HepG2 (cell line): ENCODE measurements at regions not wholly inside any gene's neighbourhood (a gene's known extent, or its start where the extent isn't known, plus 50 kb on each side); places are given as distances from the start of the nearest gene placed in this dataset.
A peak's percentile ranks its signal among the peaks of the same experiment; 100 is the strongest.

ENCODE experiments used
- ATAC-seq: fragments of 200-7000 bp; cut with Tn5 transposase; 3 replicates; pipeline ENCODE4 v1.9.1; 2020; ENCODE audit warnings: mild to moderate bottlenecking, moderate library complexity
- BruUV-seq: library from RNA; stranded (reverse); fragments of 400-500 nt; replicated peaks from 2 replicates; lab custom pipeline; 2021; lab: Mats Ljungman, UMichigan
- CTCF ChIA-PET: fragments of 300-600 bp; formaldehyde crosslinking; extraction: SDS; loops from one replicate; lab custom pipeline; 2021; ENCODE audit warnings: low total read pairs, inconsistent platforms, low intra/inter-chr PET ratio; lab: Yijun Ruan, JAX
- POLR2A ChIA-PET: fragments of 350-600 bp; sonication (Branson Sonifier 250); formaldehyde crosslinking; loops from one replicate; lab custom pipeline; 2020; ENCODE audit warnings: antibody characterized with exemption, inconsistent platforms; lab: Yijun Ruan, JAX
- DNase-seq: peaks from one replicate; pipeline ENCODE4 v3.0.0-alpha.2; 2015; ENCODE audit warnings: low spot score
- FAIRE-seq: peaks from 3 replicates; lab custom pipeline; 2011; peaks lifted over from hg19 to GRCh38; lab: Jason Lieb, UNC
- H2AFZ ChIP-seq: one replicate; pipeline ENCODE4 v1.6.1; 2011; ENCODE audit warnings: low read length, inconsistent platforms
- H3K27ac ChIP-seq: fragments of 300-600 bp; 3 replicates; pipeline ENCODE4 v1.8.0; 2011; ENCODE audit warnings: mixed run types, mild to moderate bottlenecking, mixed read lengths, low read length, inconsistent platforms; ENCODE audit not compliant: insufficient read depth; ENCODE audit errors: extremely low read length
- H3K27me3 ChIP-seq, 2 experiments: fragments of 200-600 bp in 1 of 2; 2 replicates in 1 of 2; 3 replicates in 1 of 2; pipeline versions ENCODE4 v1.6.0 to v1.8.0; 2011; ENCODE audit warnings: low read length in 2 of 2, mild to moderate bottlenecking in 2 of 2, moderate library complexity in 2 of 2, inconsistent platforms in 1 of 2; ENCODE audit not compliant: insufficient read depth in 2 of 2, control insufficient read depth in 1 of 2
- H3K36me3 ChIP-seq, 2 experiments: fragments of 200-600 bp in 1 of 2; replicated peaks in 1 of 2; 2 replicates in 1 of 2; 3 replicates in 1 of 2; pipeline versions ENCODE4 v1.5.1 to v1.8.0; 2011; ENCODE audit warnings: low read length in 2 of 2, inconsistent platforms in 1 of 2; ENCODE audit not compliant: insufficient read depth in 2 of 2, control insufficient read depth in 1 of 2
- H3K4me1 ChIP-seq: 2 replicates; pipeline ENCODE4 v1.5.1; 2012; ENCODE audit warnings: low read length, inconsistent platforms; ENCODE audit not compliant: insufficient read depth
- H3K4me2 ChIP-seq: 2 replicates; pipeline ENCODE4 v1.6.0; 2011; ENCODE audit warnings: low read depth, low read length, inconsistent platforms
- H3K4me3 ChIP-seq, 3 experiments: fragments of 200-600 bp in 1 of 3; sonication (generic), shearing (Covaris generic) in 1 of 3; replicated peaks in 1 of 3; 2 replicates each; pipeline ENCODE4 v1.5.1; 2011 to 2016; ENCODE audit warnings: low read length in 3 of 3, inconsistent platforms in 2 of 3, low read depth in 2 of 3, mild to moderate bottlenecking in 2 of 3, control low read depth in 1 of 3, mixed read lengths in 1 of 3; ENCODE audit not compliant: insufficient read depth in 1 of 3
- H3K79me2 ChIP-seq: one replicate; pipeline ENCODE4 v1.6.1; 2011; ENCODE audit warnings: low read length, inconsistent platforms; ENCODE audit not compliant: insufficient read depth
- H3K9ac ChIP-seq: 2 replicates; pipeline ENCODE4 v1.6.0; 2011; ENCODE audit warnings: mild to moderate bottlenecking, low read depth, low read length, inconsistent platforms; ENCODE audit not compliant: insufficient read depth
- H3K9me3 ChIP-seq: 2 replicates; pipeline ENCODE4 v1.5.1; 2012; ENCODE audit warnings: mild to moderate bottlenecking, low read length
- H4K20me1 ChIP-seq: 2 replicates; pipeline ENCODE4 v1.6.0; 2011; ENCODE audit warnings: inconsistent platforms, mild to moderate bottlenecking, low read length, moderate library complexity; ENCODE audit not compliant: insufficient read depth
- CCDC6 ChIP-seq: sonication (generic); formaldehyde crosslinking; IDR thresholded peaks from 2 replicates; pipeline ENCODE4 v1.8.1; 2022; ENCODE audit warnings: mild to moderate bottlenecking, missing genetic modification reagents, moderate library complexity
- FOSL2 ChIP-seq: sonication (generic); formaldehyde crosslinking; IDR thresholded peaks from 2 replicates; pipeline ENCODE4 v1.4.0; 2020; ENCODE audit warnings: missing genetic modification reagents
- HDAC6 ChIP-seq: fragments of 200-600 bp; sonication (generic); IDR thresholded peaks from 2 replicates; pipeline ENCODE4 v1.7.0; 2017; ENCODE audit warnings: mild to moderate bottlenecking, antibody characterized with exemption, low read length, low read depth
- MIER2 ChIP-seq: IDR thresholded peaks from 2 replicates; pipeline ENCODE4 v1.6.1; 2016; ENCODE audit warnings: missing biosample characterization, missing genetic modification reagents
- ZFAT ChIP-seq: sonication (generic); formaldehyde crosslinking; conservative IDR thresholded peaks from 2 replicates; pipeline ENCODE4 v1.8.1; 2023; ENCODE audit warnings: missing genetic modification reagents, inconsistent platforms
- ZNF441 ChIP-seq: sonication (generic); formaldehyde crosslinking; IDR thresholded peaks from 2 replicates; pipeline ENCODE4 v1.7.0; 2021; ENCODE audit warnings: missing genetic modification reagents, borderline replicate concordance
- ZNF572 ChIP-seq: sonication (generic); formaldehyde crosslinking; IDR thresholded peaks from 2 replicates; pipeline ENCODE4 v1.5.1; 2020; ENCODE audit warnings: mild to moderate bottlenecking, missing genetic modification reagents
- ZNF768 ChIP-seq: sonication (generic); formaldehyde crosslinking; IDR thresholded peaks from 2 replicates; pipeline ENCODE4 v1.4.0; 2020; ENCODE audit warnings: missing genetic modification reagents
- ZNF773 ChIP-seq: sonication (generic); formaldehyde crosslinking; IDR thresholded peaks from 2 replicates; pipeline ENCODE4 v1.4.0; 2020; ENCODE audit warnings: missing genetic modification reagents, borderline replicate concordance
- ZNF83 ChIP-seq: sonication (generic); formaldehyde crosslinking; IDR thresholded peaks from 2 replicates; pipeline ENCODE4 v1.4.0; 2020; ENCODE audit warnings: missing genetic modification reagents, mild to moderate bottlenecking, borderline replicate concordance
- WGBS: methylation state at CpG from one replicate; pipeline ENCODE4 v1.1.6; 2017; ENCODE audit warnings: low lambda C conversion rate; 5-methylcytosine and 5-hydroxymethylcytosine counted together
- in situ Hi-C: cut with HindIII; loops from 2 replicates; pipeline ENCODE4 v1.10.0; 2017; ENCODE audit warnings: low pct_unique_long_range_greater_than_20kb; ENCODE audit not compliant: extremely low pct_ligation_motif_present
- intact Hi-C: fragments of 100-400 bp; cut with micrococcal nuclease; formaldehyde crosslinking; loops from one replicate; pipeline ENCODE4 v1.10.0; 2022; ENCODE audit not compliant: unreplicated experiment
- TF ChIP-seq, protein P1 (sequence below): sonication (generic); formaldehyde crosslinking; IDR thresholded peaks from 2 replicates; pipeline ENCODE4 v1.8.1; 2023; ENCODE audit warnings: mild to moderate bottlenecking, missing genetic modification reagents
- TF ChIP-seq, protein P2 (sequence below): sonication (generic); formaldehyde crosslinking; IDR thresholded peaks from 2 replicates; pipeline ENCODE4 v1.8.0; 2022; ENCODE audit warnings: mild to moderate bottlenecking, missing genetic modification reagents
- TF ChIP-seq, protein P3 (sequence below): sonication (generic); formaldehyde crosslinking; IDR thresholded peaks from 2 replicates; pipeline ENCODE4 v1.4.0; 2020; ENCODE audit warnings: missing genetic modification reagents
- TF ChIP-seq, protein P4 (sequence below): sonication (generic); formaldehyde crosslinking; IDR thresholded peaks from 2 replicates; pipeline ENCODE4 v1.8.1; 2023; ENCODE audit warnings: mild to moderate bottlenecking, missing genetic modification reagents

DNA sequence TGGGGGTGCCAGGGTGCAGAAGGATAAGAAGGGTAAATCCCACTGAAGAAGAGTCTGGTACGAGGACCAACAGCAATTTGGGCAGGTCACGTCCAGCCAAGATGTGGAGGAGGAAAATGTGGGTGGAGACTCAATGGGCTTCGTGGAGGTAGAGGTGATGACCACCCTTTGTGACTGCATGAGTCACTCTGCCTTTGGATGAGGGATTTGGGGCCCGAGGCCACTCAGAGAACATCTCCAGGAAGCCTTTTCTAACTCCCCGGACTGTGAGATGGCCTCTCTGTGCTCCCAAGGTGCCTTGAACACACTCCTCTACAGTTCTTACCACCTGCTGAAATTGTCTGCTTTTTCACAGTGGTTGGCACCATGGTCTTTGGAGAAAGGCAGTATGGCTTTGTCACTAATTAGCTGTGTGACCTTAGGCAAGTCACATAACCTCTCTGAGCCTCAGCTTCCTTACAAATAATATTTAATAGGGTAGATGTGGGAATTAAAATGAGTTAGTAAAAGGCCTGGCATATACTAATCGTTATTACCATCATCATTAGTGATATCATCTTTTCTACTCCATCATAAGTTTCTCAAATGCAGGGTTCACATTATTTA is 67.0 kb upstream of the ARHGAP5 start:
- no peaks in the 10 kb centered on the region for H3K36me3 ChIP-seq
- peaks cover 48% of the 10 kb centered on the region for H3K4me1 ChIP-seq
- ATAC-seq = no peak
- H4K20me1 ChIP-seq = no peaks in the 10 kb centered on the region
- H3K4me3 ChIP-seq = no peak overlapping the region
- no peak overlapping the region for H2AFZ ChIP-seq
- no peak overlapping the region for H3K4me2 ChIP-seq
- 20% methylated on average over 6 of the region's 6 CpGs for WGBS
- intact Hi-C loops (loop anchor here (1.0 to 5.0 kb wide), 2 partner anchors 75 to 242 kb away; no protein-coding TSS in a partner anchor), in situ Hi-C loops (no loop called here)
- H3K9me3 ChIP-seq = no peaks in the 10 kb centered on the region
- no peaks in the 10 kb centered on the region for H3K79me2 ChIP-seq
- POLR2A ChIA-PET = interaction anchor here (0.6 to 1.2 kb wide), 5 partner anchors 17 to 83 kb away, joined by 3 to 6 read pairs (median 3); partner anchors contain the start of gene ARHGAP5
- CTCF ChIA-PET = no interaction called here
- no peak overlapping the region for H3K9ac ChIP-seq
- DNase-seq = no peak
- no TSS peak for BruUV-seq
- peaks cover 0 to 8% of the 10 kb centered on the region in 2 experiments; a peak in 2 of 5 replicates for H3K27me3 ChIP-seq
- no peak overlapping the region for H3K27ac ChIP-seq
- FAIRE-seq = no peak
- TF ChIP-seq ZNF572 (CRISPR knock-in tag) (no peak), ZNF768 (CRISPR knock-in tag) (peak; percentile 96), ZNF83 (CRISPR knock-in tag) (no peak), ZNF441 (CRISPR knock-in tag) (no peak), FOSL2 (peak; percentile 74), MIER2 (CRISPR knock-in tag) (no peak), ZNF773 (CRISPR knock-in tag) (no peak), ZFAT (CRISPR knock-in tag) (no peak), CCDC6 (CRISPR knock-in tag) (peak; percentile 36; the same call in 1 of the 2 replicates), HDAC6 (no peak)
- TF ChIP-seq, protein P1, sequence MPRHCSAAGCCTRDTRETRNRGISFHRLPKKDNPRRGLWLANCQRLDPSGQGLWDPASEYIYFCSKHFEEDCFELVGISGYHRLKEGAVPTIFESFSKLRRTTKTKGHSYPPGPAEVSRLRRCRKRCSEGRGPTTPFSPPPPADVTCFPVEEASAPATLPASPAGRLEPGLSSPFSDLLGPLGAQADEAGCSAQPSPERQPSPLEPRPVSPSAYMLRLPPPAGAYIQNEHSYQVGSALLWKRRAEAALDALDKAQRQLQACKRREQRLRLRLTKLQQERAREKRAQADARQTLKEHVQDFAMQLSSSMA (CRISPR knock-in tag) = no peak
- TF ChIP-seq, protein P2, sequence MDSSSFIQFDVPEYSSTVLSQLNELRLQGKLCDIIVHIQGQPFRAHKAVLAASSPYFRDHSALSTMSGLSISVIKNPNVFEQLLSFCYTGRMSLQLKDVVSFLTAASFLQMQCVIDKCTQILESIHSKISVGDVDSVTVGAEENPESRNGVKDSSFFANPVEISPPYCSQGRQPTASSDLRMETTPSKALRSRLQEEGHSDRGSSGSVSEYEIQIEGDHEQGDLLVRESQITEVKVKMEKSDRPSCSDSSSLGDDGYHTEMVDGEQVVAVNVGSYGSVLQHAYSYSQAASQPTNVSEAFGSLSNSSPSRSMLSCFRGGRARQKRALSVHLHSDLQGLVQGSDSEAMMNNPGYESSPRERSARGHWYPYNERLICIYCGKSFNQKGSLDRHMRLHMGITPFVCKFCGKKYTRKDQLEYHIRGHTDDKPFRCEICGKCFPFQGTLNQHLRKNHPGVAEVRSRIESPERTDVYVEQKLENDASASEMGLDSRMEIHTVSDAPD = no peak
- TF ChIP-seq, protein P3, sequence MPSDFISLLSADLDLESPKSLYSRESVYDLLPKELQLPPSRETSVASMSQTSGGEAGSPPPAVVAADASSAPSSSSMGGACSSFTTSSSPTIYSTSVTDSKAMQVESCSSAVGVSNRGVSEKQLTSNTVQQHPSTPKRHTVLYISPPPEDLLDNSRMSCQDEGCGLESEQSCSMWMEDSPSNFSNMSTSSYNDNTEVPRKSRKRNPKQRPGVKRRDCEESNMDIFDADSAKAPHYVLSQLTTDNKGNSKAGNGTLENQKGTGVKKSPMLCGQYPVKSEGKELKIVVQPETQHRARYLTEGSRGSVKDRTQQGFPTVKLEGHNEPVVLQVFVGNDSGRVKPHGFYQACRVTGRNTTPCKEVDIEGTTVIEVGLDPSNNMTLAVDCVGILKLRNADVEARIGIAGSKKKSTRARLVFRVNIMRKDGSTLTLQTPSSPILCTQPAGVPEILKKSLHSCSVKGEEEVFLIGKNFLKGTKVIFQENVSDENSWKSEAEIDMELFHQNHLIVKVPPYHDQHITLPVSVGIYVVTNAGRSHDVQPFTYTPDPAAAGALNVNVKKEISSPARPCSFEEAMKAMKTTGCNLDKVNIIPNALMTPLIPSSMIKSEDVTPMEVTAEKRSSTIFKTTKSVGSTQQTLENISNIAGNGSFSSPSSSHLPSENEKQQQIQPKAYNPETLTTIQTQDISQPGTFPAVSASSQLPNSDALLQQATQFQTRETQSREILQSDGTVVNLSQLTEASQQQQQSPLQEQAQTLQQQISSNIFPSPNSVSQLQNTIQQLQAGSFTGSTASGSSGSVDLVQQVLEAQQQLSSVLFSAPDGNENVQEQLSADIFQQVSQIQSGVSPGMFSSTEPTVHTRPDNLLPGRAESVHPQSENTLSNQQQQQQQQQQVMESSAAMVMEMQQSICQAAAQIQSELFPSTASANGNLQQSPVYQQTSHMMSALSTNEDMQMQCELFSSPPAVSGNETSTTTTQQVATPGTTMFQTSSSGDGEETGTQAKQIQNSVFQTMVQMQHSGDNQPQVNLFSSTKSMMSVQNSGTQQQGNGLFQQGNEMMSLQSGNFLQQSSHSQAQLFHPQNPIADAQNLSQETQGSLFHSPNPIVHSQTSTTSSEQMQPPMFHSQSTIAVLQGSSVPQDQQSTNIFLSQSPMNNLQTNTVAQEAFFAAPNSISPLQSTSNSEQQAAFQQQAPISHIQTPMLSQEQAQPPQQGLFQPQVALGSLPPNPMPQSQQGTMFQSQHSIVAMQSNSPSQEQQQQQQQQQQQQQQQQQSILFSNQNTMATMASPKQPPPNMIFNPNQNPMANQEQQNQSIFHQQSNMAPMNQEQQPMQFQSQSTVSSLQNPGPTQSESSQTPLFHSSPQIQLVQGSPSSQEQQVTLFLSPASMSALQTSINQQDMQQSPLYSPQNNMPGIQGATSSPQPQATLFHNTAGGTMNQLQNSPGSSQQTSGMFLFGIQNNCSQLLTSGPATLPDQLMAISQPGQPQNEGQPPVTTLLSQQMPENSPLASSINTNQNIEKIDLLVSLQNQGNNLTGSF (CRISPR knock-in tag) = 0 out of 2 replicates have a peak, but pooled peaks have one; percentile 32
- TF ChIP-seq, protein P4, sequence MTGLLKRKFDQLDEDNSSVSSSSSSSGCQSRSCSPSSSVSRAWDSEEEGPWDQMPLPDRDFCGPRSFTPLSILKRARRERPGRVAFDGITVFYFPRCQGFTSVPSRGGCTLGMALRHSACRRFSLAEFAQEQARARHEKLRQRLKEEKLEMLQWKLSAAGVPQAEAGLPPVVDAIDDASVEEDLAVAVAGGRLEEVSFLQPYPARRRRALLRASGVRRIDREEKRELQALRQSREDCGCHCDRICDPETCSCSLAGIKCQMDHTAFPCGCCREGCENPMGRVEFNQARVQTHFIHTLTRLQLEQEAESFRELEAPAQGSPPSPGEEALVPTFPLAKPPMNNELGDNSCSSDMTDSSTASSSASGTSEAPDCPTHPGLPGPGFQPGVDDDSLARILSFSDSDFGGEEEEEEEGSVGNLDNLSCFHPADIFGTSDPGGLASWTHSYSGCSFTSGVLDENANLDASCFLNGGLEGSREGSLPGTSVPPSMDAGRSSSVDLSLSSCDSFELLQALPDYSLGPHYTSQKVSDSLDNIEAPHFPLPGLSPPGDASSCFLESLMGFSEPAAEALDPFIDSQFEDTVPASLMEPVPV = no peak
